ENCODE measurements at regions not wholly inside any gene's neighbourhood (a gene's known extent, or its start where the extent isn't known, plus 50 kb on each side); places are given as distances from the start of the nearest gene placed in this dataset.

- TF ChIP-seq CSDC2 (CRISPR knock-in tag; IDR thresholded peaks at IDR 0.05), result no peak
- no peak for TF ChIP-seq SNAI2 (CRISPR knock-in tag; IDR thresholded peaks at IDR 0.05)
- TF ChIP-seq ARNTL (CRISPR knock-in tag; IDR thresholded peaks at IDR 0.05; ENCODE audit: borderline replicate concordance, low read depth), result no peak
- no peak for TF ChIP-seq ZNF70 (CRISPR knock-in tag; IDR thresholded peaks at IDR 0.05)
- TF ChIP-seq ISL1 (CRISPR knock-in tag; IDR thresholded peaks at IDR 0.05), result no peak
- no peak for TF ChIP-seq TSHZ2 (CRISPR knock-in tag; IDR thresholded peaks at IDR 0.05)
- no peak for TF ChIP-seq ZNF8 (CRISPR knock-in tag; IDR thresholded peaks at IDR 0.05)
- no peak for TF ChIP-seq ZFP30 (CRISPR knock-in tag; IDR thresholded peaks at IDR 0.05)
- TF ChIP-seq ZNF565 (CRISPR knock-in tag; conservative IDR thresholded peaks at IDR 0.05; ENCODE audit: low read depth), result no peak
- TF ChIP-seq BACH2 (CRISPR knock-in tag; IDR thresholded peaks at IDR 0.05; ENCODE audit: borderline replicate concordance), result no peak
- no peak for TF ChIP-seq ZFP3 (CRISPR knock-in tag; IDR thresholded peaks at IDR 0.05)
- no peak for TF ChIP-seq CREB5 (CRISPR knock-in tag; IDR thresholded peaks at IDR 0.05; ENCODE audit: low read depth)
- no peak for TF ChIP-seq TCF4 (CRISPR knock-in tag; IDR thresholded peaks at IDR 0.05; ENCODE audit: borderline replicate concordance)
- TF ChIP-seq ESRRG (CRISPR knock-in tag; IDR thresholded peaks at IDR 0.05), result no peak
- no peak for TF ChIP-seq CSRNP3 (CRISPR knock-in tag; IDR thresholded peaks at IDR 0.05)
- no peak for ATAC-seq
Measured at GRCh38 chr1:199549421-199549820, 478.1 kb upstream of the NR5A2 start.

GRCh38 chr1:199550199-199551065 lies 477.1 kb upstream of the NR5A2 start:
- ATAC-seq, result peak; percentile 88
- TF ChIP-seq SNAI2 (CRISPR knock-in tag; IDR thresholded peaks at IDR 0.05) (no peak), ARNTL (CRISPR knock-in tag; IDR thresholded peaks at IDR 0.05; ENCODE audit: borderline replicate concordance, low read depth) (no peak), CSDC2 (CRISPR knock-in tag; IDR thresholded peaks at IDR 0.05) (no peak), OSR1 (CRISPR knock-in tag; IDR thresholded peaks at IDR 0.05) (no peak), TOX (CRISPR knock-in tag; IDR thresholded peaks at IDR 0.05; ENCODE audit: borderline replicate concordance) (no peak), GLIS3 (CRISPR knock-in tag; IDR thresholded peaks at IDR 0.05) (no peak), ZC3H10 (CRISPR knock-in tag; IDR thresholded peaks at IDR 0.05) (no peak), BACH2 (CRISPR knock-in tag; IDR thresholded peaks at IDR 0.05; ENCODE audit: borderline replicate concordance) (no peak), ZNF565 (CRISPR knock-in tag; conservative IDR thresholded peaks at IDR 0.05; ENCODE audit: low read depth) (no peak), ISL1 (CRISPR knock-in tag; IDR thresholded peaks at IDR 0.05) (no peak), PPARA (CRISPR knock-in tag; IDR thresholded peaks at IDR 0.05; ENCODE audit: borderline replicate concordance) (no peak), POU6F1 (CRISPR knock-in tag; IDR thresholded peaks at IDR 0.05; ENCODE audit: borderline replicate concordance, low read depth) (no peak), TSHZ2 (CRISPR knock-in tag; IDR thresholded peaks at IDR 0.05) (no peak)
